Transverse colon (tissue), 4 donors: ENCODE measurements at regions not wholly inside any gene's neighbourhood (a gene's known extent, or its start where the extent isn't known, plus 50 kb on each side); places are given as distances from the start of the nearest gene placed in this dataset.

Experiments used
- DNase-seq: peaks from one replicate; pipeline ENCODE4 v3.0.0-alpha.2; 2019
- H3K27ac ChIP-seq, 4 donors: fragments of 200-600 bp; sonication (generic); 2 replicates each; pipeline ENCODE4 v1.5.1; 2016 to 2018; ENCODE audit warnings: inconsistent platforms in 4 of 4
- H3K27me3 ChIP-seq: fragments of 200-600 bp; sonication (generic); 2 replicates; pipeline ENCODE4 v1.5.1; 2017; ENCODE audit warnings: inconsistent platforms
- H3K36me3 ChIP-seq, 4 donors: fragments of 200-600 bp; sonication (generic); 2 replicates each; pipeline ENCODE4 v1.5.1; 2017 to 2019; ENCODE audit warnings: inconsistent platforms in 4 of 4
- H3K4me1 ChIP-seq, 4 donors: fragments of 200-600 bp; sonication (generic); 2 replicates each; pipeline ENCODE4 v1.5.1; 2017 to 2020; ENCODE audit warnings: inconsistent platforms in 4 of 4
- H3K4me3 ChIP-seq, 4 donors: fragments of 200-600 bp; sonication (generic); 1 replicate in 1 of 4; 2 replicates in 3 of 4; pipeline versions ENCODE4 v1.5.1 to v1.6.1; 2017 to 2019; ENCODE audit warnings: inconsistent platforms in 4 of 4
- H3K9me3 ChIP-seq, 2 donors: fragments of 200-600 bp; sonication (generic); 2 replicates each; pipeline ENCODE4 v1.5.1; 2017 to 2019; ENCODE audit warnings: inconsistent platforms in 2 of 2
- CTCF ChIP-seq, 5 experiments: fragments of 200-600 bp in 3 of 5; fragments of 450-650 bp in 2 of 5; sonication (generic) in 3 of 5; IDR thresholded peaks; 1 replicate in 2 of 5; 2 replicates in 3 of 5; pipeline ENCODE4 v1.5.1; 2016 to 2017; ENCODE audit warnings: antibody characterized with exemption in 5 of 5, inconsistent platforms in 3 of 5, mild to moderate bottlenecking in 2 of 5, moderate library complexity in 1 of 5
- EP300 ChIP-seq: sonication (generic); formaldehyde crosslinking; IDR thresholded peaks from one replicate; pipeline ENCODE4 v1.6.1; 2017; ENCODE audit warnings: antibody characterized with exemption, low read depth
- POLR2A ChIP-seq: fragments of 450-650 bp; IDR thresholded peaks from one replicate; pipeline ENCODE4 v1.6.1; 2016; ENCODE audit warnings: antibody characterized with exemption, mild to moderate bottlenecking, moderate library complexity
- POLR2AphosphoS5 ChIP-seq, 3 donors: sonication (generic); formaldehyde crosslinking; IDR thresholded peaks; one replicate each; pipeline ENCODE4 v1.6.1; 2016; ENCODE audit warnings: antibody characterized with exemption in 3 of 3
- WGBS, 2 donors: methylation state at CpG; one replicate each; pipeline ENCODE4 v1.1.5; 2018; ENCODE audit warnings: low coverage in 1 of 2; 5-methylcytosine and 5-hydroxymethylcytosine counted together
- in situ Hi-C, 4 donors: fragments of 200-750 bp; cut with MboI; loops; one replicate each; pipeline versions ENCODE4 v1.15.0 to v1.15.1; 2017; ENCODE audit warnings: low sequenced_read_pairs in 3 of 4, low pct_ligation_motif_present in 1 of 4, low pct_unique_long_range_greater_than_20kb in 1 of 4
- intact Hi-C: fragments of 100-400 bp; cut with DNase I; formaldehyde crosslinking; loops from one replicate; pipeline ENCODE4 v1.15.1; 2023; ENCODE audit warnings: low total_unique reads

DNA sequence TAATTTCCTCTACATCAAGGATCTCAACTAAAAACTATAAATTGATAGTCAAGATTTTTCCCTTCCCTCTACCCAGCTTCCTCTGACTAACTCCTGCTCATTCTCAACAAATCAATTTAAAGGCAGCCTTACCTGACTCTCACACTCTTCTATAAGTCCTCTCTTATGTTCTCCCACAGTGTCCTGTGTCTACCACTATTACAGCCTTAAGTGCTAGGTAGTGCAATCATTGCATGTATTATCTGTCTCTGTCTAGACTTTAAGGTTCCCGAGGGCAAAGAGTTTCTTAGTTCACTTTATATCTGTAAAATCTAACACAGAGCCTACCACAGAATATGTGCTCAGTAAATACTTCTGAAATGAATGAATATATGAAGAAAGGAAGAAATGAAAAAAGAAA is 123.7 kb downstream of the BTC start:
- DNase-seq: no peak
- no peaks in the 10 kb centered on the region for H3K27me3 ChIP-seq
- peaks cover 0 to 32% (median 0%) of the 10 kb centered on the region in 4 donors for H3K4me1 ChIP-seq
- TF ChIP-seq EP300 (no peak), POLR2AphosphoS5 (IDR thresholded peaks at IDR 0.05) (no peak), POLR2A (no peak), CTCF (IDR thresholded peaks at IDR 0.05) (no peak)
- no peaks in the 10 kb centered on the region for H3K9me3 ChIP-seq
- H3K36me3 ChIP-seq: no peaks in the 10 kb centered on the region
- intact Hi-C loops: no loop called here
- H3K4me3 ChIP-seq: no peak overlapping the region
- in situ Hi-C loops: loop anchor here in 3 of 4 donors (10.0 to 25.0 kb wide), 4 partner anchors 286 to 483 kb away; no protein-coding TSS in a partner anchor
- WGBS, 2 donors: 86 to 89% methylated on average over 1 of the region's 1 CpG
- no peak overlapping the region for H3K27ac ChIP-seq

GRCh38 chr4:74671080-74671698 is 123.1 kb downstream of the BTC start:
- Histone ChIP-seq H3K4me3 (no peak overlapping the region), H3K27me3 (no peaks in the 10 kb centered on the region), H3K36me3 (no peaks in the 10 kb centered on the region), H3K4me1 (peaks cover 0 to 32% (median 0%) of the 10 kb centered on the region in 4 donors), H3K27ac (no peak overlapping the region), H3K9me3 (no peaks in the 10 kb centered on the region)
- intact Hi-C loops: no loop called here
- 0 to 2% methylated on average over 2 of the region's 2 CpGs for WGBS, 2 donors
- in situ Hi-C loops: loop anchor here in 3 of 4 donors (10.0 to 25.0 kb wide), 4 partner anchors 286 to 484 kb away; no protein-coding TSS in a partner anchor
- TF ChIP-seq POLR2A (no peak), CTCF (IDR thresholded peaks at IDR 0.05) (peak; percentile 47 to 60 (median 56)), EP300 (no peak), POLR2AphosphoS5 (IDR thresholded peaks at IDR 0.05) (peak in 1 of 3 donors; percentile 9)
- DNase-seq: peak; percentile 61

DNA sequence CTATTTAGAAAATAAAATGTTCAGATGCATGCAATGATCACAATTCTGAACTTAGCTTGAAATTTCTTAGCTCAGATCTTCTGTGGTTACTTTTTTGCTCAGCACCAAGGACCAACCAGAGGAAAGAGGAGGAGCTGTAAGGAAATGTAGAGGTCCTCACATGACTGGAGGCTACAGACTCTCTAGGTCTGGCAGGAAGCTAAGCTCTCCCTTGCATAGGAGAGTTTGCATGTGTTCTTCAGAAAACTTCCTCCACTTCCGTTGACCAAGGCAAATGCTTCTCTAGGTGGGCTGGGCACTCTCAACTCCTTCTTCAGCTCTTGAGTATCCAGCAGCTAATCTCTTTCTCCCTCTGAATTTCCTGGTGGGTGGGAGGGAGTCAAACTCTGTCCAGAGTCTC is 119.6 kb downstream of the BTC start:
- WGBS, 2 donors: 64 to 80% methylated on average over 1 of the region's 1 CpG
- intact Hi-C loops (loop anchor here (5.0 kb wide), 1 partner anchor 297 kb away; no protein-coding TSS in a partner anchor), in situ Hi-C loops (loop anchor here in 3 of 4 donors (10.0 to 25.0 kb wide), 4 partner anchors 290 to 487 kb away; no protein-coding TSS in a partner anchor)

More for the DNA sequence above, 119.6 kb downstream of the BTC start:
- Histone ChIP-seq H3K27me3 (no peaks in the 10 kb centered on the region), H3K9me3 (no peaks in the 10 kb centered on the region), H3K4me3 (no peak overlapping the region), H3K36me3 (no peaks in the 10 kb centered on the region), H3K27ac (no peak overlapping the region), H3K4me1 (peaks cover 0 to 7% (median 0%) of the 10 kb centered on the region in 4 donors)
- TF ChIP-seq POLR2A (no peak), EP300 (no peak), CTCF (IDR thresholded peaks at IDR 0.05) (no peak), POLR2AphosphoS5 (IDR thresholded peaks at IDR 0.05) (no peak)
- DNase-seq: no peak
